Spleen (tissue), 11 donors: ENCODE measurements at regions not wholly inside any gene's neighbourhood (a gene's known extent, or its start where the extent isn't known, plus 50 kb on each side); places are given as distances from the start of the nearest gene placed in this dataset.
A peak's percentile ranks its signal among the peaks of the same experiment; 100 is the strongest.
"Not testable (repeated sequence)": the region's sequence is repeated elsewhere in the genome, so short reads cannot be mapped to it uniquely, and the experiment has no call there.

Experiments used
- DNase-seq: peaks from one replicate; pipeline ENCODE4 v3.0.0-alpha.2; 2020
- H3K27ac ChIP-seq, 8 donors: fragments of 200-600 bp; sonication (generic) in 7 of 8; 1 replicate in 4 of 8; 2 replicates in 4 of 8; pipeline versions ENCODE4 v1.5.0 to v1.8.0; 2016 to 2021; ENCODE audit warnings: inconsistent platforms in 4 of 8, mild to moderate bottlenecking in 4 of 8, moderate library complexity in 1 of 8
- H3K27me3 ChIP-seq, 7 donors: fragments of 200-600 bp; sonication (generic) in 6 of 7; replicated peaks in 1 of 7; 1 replicate in 4 of 7; 2 replicates in 3 of 7; pipeline versions ENCODE4 v1.5.0 to v1.8.0; 2016 to 2021; ENCODE audit warnings: inconsistent platforms in 3 of 7, mild to moderate bottlenecking in 1 of 7
- H3K36me3 ChIP-seq, 6 donors: fragments of 200-600 bp; sonication (generic) in 5 of 6; 1 replicate in 4 of 6; 2 replicates in 2 of 6; pipeline versions ENCODE4 v1.5.0 to v1.8.0; 2016 to 2021; ENCODE audit warnings: inconsistent platforms in 2 of 6
- H3K4me1 ChIP-seq, 6 donors: fragments of 200-600 bp; sonication (generic) in 5 of 6; 1 replicate in 3 of 6; 2 replicates in 3 of 6; pipeline versions ENCODE4 v1.5.0 to v1.8.0; 2016 to 2021; ENCODE audit warnings: inconsistent platforms in 3 of 6
- H3K4me3 ChIP-seq, 8 donors: fragments of 200-600 bp; sonication (generic) in 7 of 8; 1 replicate in 4 of 8; 2 replicates in 4 of 8; pipeline versions ENCODE4 v1.5.0 to v1.8.0; 2016 to 2021; ENCODE audit warnings: inconsistent platforms in 4 of 8, mild to moderate bottlenecking in 4 of 8, moderate library complexity in 2 of 8
- H3K9me3 ChIP-seq, 8 donors: fragments of 200-600 bp; sonication (generic) in 7 of 8; 1 replicate in 4 of 8; 2 replicates in 4 of 8; pipeline versions ENCODE4 v1.5.0 to v1.8.0; 2016 to 2021; ENCODE audit warnings: inconsistent platforms in 4 of 8
- CTCF ChIP-seq, 11 experiments: fragments of 200-600 bp in 7 of 11; fragments of 450-650 bp in 4 of 11; sonication (generic) in 4 of 11; IDR thresholded peaks in 8 of 11; conservative IDR thresholded peaks in 3 of 11; 1 replicate in 7 of 11; 2 replicates in 4 of 11; pipeline versions ENCODE4 v1.4.0 to v1.8.0; 2016 to 2021; ENCODE audit warnings: antibody characterized with exemption in 11 of 11, inconsistent platforms in 4 of 11, mild to moderate bottlenecking in 1 of 11
- POLR2A ChIP-seq, 3 donors: fragments of 450-650 bp; IDR thresholded peaks; one replicate each; pipeline ENCODE4 v1.5.1; 2017; ENCODE audit warnings: antibody characterized with exemption in 3 of 3, mild to moderate bottlenecking in 1 of 3
- POLR2AphosphoS5 ChIP-seq, 3 donors: sonication (generic); formaldehyde crosslinking; IDR thresholded peaks; one replicate each; pipeline ENCODE4 v1.5.1; 2017; ENCODE audit warnings: antibody characterized with exemption in 3 of 3
- WGBS, 5 donors: extraction: QIAGEN DNeasy Blood & Tissue Kit in 3 of 5; methylation state at CpG; one replicate each; pipeline versions ENCODE4 v1.1.5 to v1.1.7; 2013 to 2018; 5-methylcytosine and 5-hydroxymethylcytosine counted together
- intact Hi-C: fragments of 100-400 bp; cut with DNase I; formaldehyde crosslinking; loops from one replicate; pipeline ENCODE4 v1.15.0; 2023; ENCODE audit warnings: low total_unique reads
- donor health status: healthy with polysubstance abuse.
- donor health status: DM: no; HTN: no; CAD: no; lungs with moderate emphysema.
- donor health status: DM: no; HTN: no; CAD: no.
- donor health status: Bipolar disorder and iron deficiency.
- donor health status: healthy.
- donor health status: DM: no; HTN: no; CAD: no.
- donor health status: DM: yes; HTN: yes; CAD: no.

GRCh38 chr5:94102849-94103248 lies 361.4 kb upstream of the POU5F2 start:
- no peaks in the 10 kb centered on the region for H3K27me3 ChIP-seq
- no peak overlapping the region for H3K27ac ChIP-seq
- TF ChIP-seq POLR2AphosphoS5 (IDR thresholded peaks at IDR 0.05) (no peak), CTCF (IDR thresholded peaks at IDR 0.05 in 8 of 11, conservative IDR thresholded peaks at IDR 0.05 in 3 of 11) (no peak), POLR2A (IDR thresholded peaks at IDR 0.05) (no peak)
- no peak for DNase-seq
- H3K4me3 ChIP-seq = no peak overlapping the region
- intact Hi-C loops = no loop called here
- WGBS, 5 donors = 90 to 100% (median 93%) methylated on average over 1 of the region's 1 CpG
- peaks cover 0 to 26% (median 22%) of the 10 kb centered on the region in 8 donors for H3K9me3 ChIP-seq
- H3K4me1 ChIP-seq = peaks cover 0 to 12% (median 0%) of the 10 kb centered on the region in 6 donors
- no peaks in the 10 kb centered on the region for H3K36me3 ChIP-seq

- H3K9me3 ChIP-seq = peaks cover 0 to 23% (median 11%) of the 10 kb centered on the region in 8 donors
- DNase-seq, intact Hi-C loops, H3K4me3 ChIP-seq, H3K27me3 ChIP-seq, H3K27ac ChIP-seq, H3K4me1 ChIP-seq, H3K36me3 ChIP-seq: not testable (repeated sequence)
- WGBS, 5 donors = 95 to 100% (median 98%) methylated on average over 2 of the region's 2 CpGs
These were observed 356.0 kb upstream of the POU5F2 start for GRCh38 chr5:94097384-94097783.

GRCh38 chr5:94094793-94095441 lies 353.5 kb upstream of the POU5F2 start:
- WGBS, 5 donors = 85 to 95% (median 94%) methylated on average over 4 of the region's 4 CpGs
- no peaks in the 10 kb centered on the region for H3K27me3 ChIP-seq
- peaks cover 0 to 23% (median 11%) of the 10 kb centered on the region in 8 donors for H3K9me3 ChIP-seq
- no peak overlapping the region for H3K27ac ChIP-seq
- H3K4me1 ChIP-seq = no peaks in the 10 kb centered on the region
- intact Hi-C loops = no loop called here
- DNase-seq = no peak
- H3K36me3 ChIP-seq = peaks cover 0 to 8% (median 0%) of the 10 kb centered on the region in 6 donors
- TF ChIP-seq CTCF (IDR thresholded peaks at IDR 0.05 in 8 of 11, conservative IDR thresholded peaks at IDR 0.05 in 3 of 11) = no peak
- no peak for TF ChIP-seq POLR2AphosphoS5 (IDR thresholded peaks at IDR 0.05)
- TF ChIP-seq POLR2A (IDR thresholded peaks at IDR 0.05) = no peak
- H3K4me3 ChIP-seq = no peak overlapping the region

GRCh38 chr5:94093300-94093699 lies 351.9 kb upstream of the POU5F2 start:
- no peak for DNase-seq
- H3K4me1 ChIP-seq = no peaks in the 10 kb centered on the region
- H3K36me3 ChIP-seq = peaks cover 0 to 8% (median 0%) of the 10 kb centered on the region in 6 donors
- intact Hi-C loops = no loop called here
- no peak overlapping the region for H3K27ac ChIP-seq
- H3K27me3 ChIP-seq = no peaks in the 10 kb centered on the region
- TF ChIP-seq POLR2AphosphoS5 (IDR thresholded peaks at IDR 0.05) = no peak
- no peak for TF ChIP-seq POLR2A (IDR thresholded peaks at IDR 0.05)
- no peak for TF ChIP-seq CTCF (IDR thresholded peaks at IDR 0.05 in 8 of 11, conservative IDR thresholded peaks at IDR 0.05 in 3 of 11)
- no peak overlapping the region for H3K4me3 ChIP-seq
- peaks cover 0 to 23% (median 11%) of the 10 kb centered on the region in 8 donors for H3K9me3 ChIP-seq

GRCh38 chr5:94086635-94087034 lies 345.2 kb upstream of the POU5F2 start:
- H3K4me3 ChIP-seq, H3K9me3 ChIP-seq, intact Hi-C loops, H3K27me3 ChIP-seq, H3K36me3 ChIP-seq, H3K27ac ChIP-seq, H3K4me1 ChIP-seq: not testable (repeated sequence)
- WGBS, 5 donors = 88 to 96% (median 95%) methylated on average over 8 of the region's 8 CpGs
- DNase-seq = peak; percentile 7
